Thyroid gland (tissue), 4 donors: ENCODE measurements at regions not wholly inside any gene's neighbourhood (a gene's known extent, or its start where the extent isn't known, plus 50 kb on each side); places are given as distances from the start of the nearest gene placed in this dataset.
"Not testable (repeated sequence)": the region's sequence is repeated elsewhere in the genome, so short reads cannot be mapped to it uniquely, and the experiment has no call there.

ENCODE experiments used
- DNase-seq, 2 donors: peaks; one replicate each; pipeline ENCODE4 v3.0.0-alpha.2; 2019
- H3K27ac ChIP-seq, 3 donors: fragments of 200-600 bp; sonication (generic); 1 replicate in 2 of 3; 2 replicates in 1 of 3; pipeline ENCODE4 v1.5.1; 2016 to 2019; ENCODE audit warnings: mild to moderate bottlenecking in 1 of 3, moderate library complexity in 1 of 3
- H3K27me3 ChIP-seq: fragments of 200-600 bp; sonication (generic); one replicate; pipeline ENCODE4 v1.5.1; 2019
- H3K36me3 ChIP-seq, 2 donors: fragments of 200-600 bp; sonication (generic); one replicate each; pipeline ENCODE4 v1.5.1; 2016 to 2019
- H3K4me1 ChIP-seq, 2 donors: fragments of 200-600 bp; sonication (generic); one replicate each; pipeline ENCODE4 v1.5.1; 2017 to 2019
- H3K4me3 ChIP-seq, 3 donors: fragments of 200-600 bp; sonication (generic); replicated peaks in 1 of 3; 1 replicate in 2 of 3; 2 replicates in 1 of 3; pipeline ENCODE4 v1.5.1; 2016; ENCODE audit warnings: mild to moderate bottlenecking in 1 of 3
- H3K9me3 ChIP-seq: fragments of 200-600 bp; sonication (generic); one replicate; pipeline ENCODE4 v1.5.1; 2017
- POLR2A ChIP-seq, 2 donors: fragments of 450-650 bp; IDR thresholded peaks; one replicate each; pipeline ENCODE4 v1.6.1; 2017; ENCODE audit warnings: antibody characterized with exemption in 2 of 2, mild to moderate bottlenecking in 2 of 2, moderate library complexity in 1 of 2
- WGBS, 2 donors: methylation state at CpG; one replicate each; pipeline ENCODE4 v1.1.5; 2017; 5-methylcytosine and 5-hydroxymethylcytosine counted together
- intact Hi-C: fragments of 100-400 bp; cut with DNase I; formaldehyde crosslinking; loops from one replicate; pipeline ENCODE4 v1.15.1; 2023
- TF ChIP-seq, protein P1 (sequence below), 6 experiments: fragments of 200-600 bp in 3 of 6; fragments of 450-650 bp in 3 of 6; sonication (generic) in 3 of 6; IDR thresholded peaks; one replicate each; pipeline ENCODE4 v1.5.1; 2016 to 2019; ENCODE audit warnings: antibody characterized with exemption in 6 of 6, mild to moderate bottlenecking in 2 of 6, inconsistent platforms in 1 of 6, moderate library complexity in 1 of 6

GRCh38 chr1:57536749-57537423 is 113.0 kb upstream of the DAB1 start:
- no peaks in the 10 kb centered on the region for H3K36me3 ChIP-seq
- no peaks in the 10 kb centered on the region for H3K4me1 ChIP-seq
- H3K27me3 ChIP-seq = no peaks in the 10 kb centered on the region
- intact Hi-C loops = no loop called here
- WGBS, 2 donors = 68 to 80% methylated on average over 5 of the region's 5 CpGs
- peak in 1 of 2 donors; percentile 7 for DNase-seq
- H3K4me3 ChIP-seq = no peak overlapping the region
- no peaks in the 10 kb centered on the region for H3K9me3 ChIP-seq
- TF ChIP-seq, protein P1, sequence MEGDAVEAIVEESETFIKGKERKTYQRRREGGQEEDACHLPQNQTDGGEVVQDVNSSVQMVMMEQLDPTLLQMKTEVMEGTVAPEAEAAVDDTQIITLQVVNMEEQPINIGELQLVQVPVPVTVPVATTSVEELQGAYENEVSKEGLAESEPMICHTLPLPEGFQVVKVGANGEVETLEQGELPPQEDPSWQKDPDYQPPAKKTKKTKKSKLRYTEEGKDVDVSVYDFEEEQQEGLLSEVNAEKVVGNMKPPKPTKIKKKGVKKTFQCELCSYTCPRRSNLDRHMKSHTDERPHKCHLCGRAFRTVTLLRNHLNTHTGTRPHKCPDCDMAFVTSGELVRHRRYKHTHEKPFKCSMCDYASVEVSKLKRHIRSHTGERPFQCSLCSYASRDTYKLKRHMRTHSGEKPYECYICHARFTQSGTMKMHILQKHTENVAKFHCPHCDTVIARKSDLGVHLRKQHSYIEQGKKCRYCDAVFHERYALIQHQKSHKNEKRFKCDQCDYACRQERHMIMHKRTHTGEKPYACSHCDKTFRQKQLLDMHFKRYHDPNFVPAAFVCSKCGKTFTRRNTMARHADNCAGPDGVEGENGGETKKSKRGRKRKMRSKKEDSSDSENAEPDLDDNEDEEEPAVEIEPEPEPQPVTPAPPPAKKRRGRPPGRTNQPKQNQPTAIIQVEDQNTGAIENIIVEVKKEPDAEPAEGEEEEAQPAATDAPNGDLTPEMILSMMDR (IDR thresholded peaks at IDR 0.05) = no peak
- no peak for TF ChIP-seq POLR2A (IDR thresholded peaks at IDR 0.05)
- H3K27ac ChIP-seq = no peak overlapping the region

GRCh38 chr1:57532299-57532698 is 108.4 kb upstream of the DAB1 start:
- WGBS, 2 donors = 82 to 88% methylated on average over 1 of the region's 1 CpG
- Histone ChIP-seq H3K27ac (no peak overlapping the region), H3K4me3 (no peak overlapping the region), H3K4me1 (no peaks in the 10 kb centered on the region), H3K27me3 (no peaks in the 10 kb centered on the region), H3K9me3 (no peaks in the 10 kb centered on the region), H3K36me3 (no peaks in the 10 kb centered on the region)
- intact Hi-C loops = no loop called here
- TF ChIP-seq POLR2A (IDR thresholded peaks at IDR 0.05) = no peak
- TF ChIP-seq, protein P1 (IDR thresholded peaks at IDR 0.05) = no peak
- DNase-seq = no peak

DNA sequence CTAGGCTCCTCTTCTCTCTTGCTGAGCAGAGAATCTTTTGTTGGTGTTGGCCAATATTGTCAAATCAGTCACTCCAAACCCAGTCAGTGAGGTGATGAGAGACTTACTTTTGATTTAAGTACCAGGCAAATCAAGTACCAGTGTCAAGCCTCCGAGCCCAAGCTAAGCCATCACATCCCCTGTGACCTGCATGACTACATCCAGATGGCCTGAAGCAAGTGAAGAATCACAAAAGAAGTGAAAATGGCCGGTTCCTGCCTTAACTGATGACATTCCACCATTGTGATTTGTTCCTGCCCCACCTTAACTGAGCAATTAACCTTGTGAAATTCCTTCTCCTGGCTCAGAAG is 107.0 kb upstream of the DAB1 start:
- H3K4me1 ChIP-seq, DNase-seq, intact Hi-C loops, H3K36me3 ChIP-seq, H3K27me3 ChIP-seq, H3K4me3 ChIP-seq, H3K27ac ChIP-seq, H3K9me3 ChIP-seq: not testable (repeated sequence)
- 63 to 66% methylated on average over 2 of the region's 2 CpGs for WGBS, 2 donors

DNA sequence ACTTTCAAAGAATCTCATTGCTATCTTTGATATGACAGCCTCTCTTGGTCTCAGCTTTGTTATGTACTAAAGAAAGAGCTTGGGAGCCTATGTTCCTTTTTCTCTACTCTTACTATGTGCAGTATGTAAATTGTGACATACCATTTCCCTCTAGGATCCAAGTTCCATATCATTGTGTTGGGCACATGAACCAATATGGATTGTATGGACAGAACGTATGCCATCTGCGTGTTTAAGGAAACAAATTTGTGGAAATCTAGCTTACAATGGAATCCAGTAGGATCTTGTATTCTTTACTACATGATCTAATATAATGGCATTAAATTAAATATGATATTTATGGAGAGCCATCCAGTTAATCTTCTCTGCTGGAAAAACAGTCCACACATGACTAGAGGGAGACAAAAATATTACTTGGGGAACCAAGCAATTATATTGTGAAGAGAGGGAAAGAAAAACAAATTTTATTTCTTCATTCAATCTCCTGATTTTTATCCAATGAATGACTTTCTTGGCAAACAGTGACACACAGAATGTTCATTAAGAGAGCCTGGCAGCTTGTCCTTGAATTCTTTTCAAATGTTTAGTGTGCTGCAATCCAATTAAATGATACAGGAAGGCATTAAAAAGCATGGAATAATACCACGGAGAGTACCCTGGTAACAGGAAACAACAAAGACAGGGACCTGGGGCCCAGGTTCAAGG is 106.5 kb upstream of the DAB1 start:
- no peak overlapping the region for H3K4me3 ChIP-seq
- TF ChIP-seq, protein P1 (IDR thresholded peaks at IDR 0.05) = no peak
- TF ChIP-seq POLR2A (IDR thresholded peaks at IDR 0.05) = no peak
- no peaks in the 10 kb centered on the region for H3K36me3 ChIP-seq
- H3K27ac ChIP-seq = no peak overlapping the region
- H3K9me3 ChIP-seq = no peaks in the 10 kb centered on the region
- DNase-seq = no peak
- intact Hi-C loops = no loop called here
- no peaks in the 10 kb centered on the region for H3K27me3 ChIP-seq
- H3K4me1 ChIP-seq = no peaks in the 10 kb centered on the region
- WGBS, 2 donors = 81 to 88% methylated on average over 3 of the region's 3 CpGs

GRCh38 chr1:57522575-57522974 is 98.7 kb upstream of the DAB1 start:
- Histone ChIP-seq H3K27me3 (no peaks in the 10 kb centered on the region), H3K9me3 (no peaks in the 10 kb centered on the region), H3K4me1 (no peaks in the 10 kb centered on the region), H3K27ac (no peak overlapping the region), H3K36me3 (no peaks in the 10 kb centered on the region), H3K4me3 (no peak overlapping the region)
- 88 to 93% methylated on average over 3 of the region's 3 CpGs for WGBS, 2 donors
- intact Hi-C loops = no loop called here
- no peak for DNase-seq
- TF ChIP-seq, protein P1 (IDR thresholded peaks at IDR 0.05) = no peak
- TF ChIP-seq POLR2A (IDR thresholded peaks at IDR 0.05) = no peak
